Coronary artery (tissue), 2 donors: ENCODE measurements at regions not wholly inside any gene's neighbourhood (a gene's known extent, or its start where the extent isn't known, plus 50 kb on each side); places are given as distances from the start of the nearest gene placed in this dataset.

ENCODE experiments used
- DNase-seq: peaks from one replicate; pipeline ENCODE4 v3.0.0-alpha.2; 2017; ENCODE audit warnings: low spot score
- H3K27ac ChIP-seq, 2 donors: fragments of 200-600 bp; sonication (generic); one replicate each; pipeline ENCODE4 v1.5.1; 2016 to 2019
- H3K4me3 ChIP-seq: fragments of 200-600 bp; sonication (generic); 2 replicates; pipeline ENCODE4 v1.5.1; 2016; ENCODE audit warnings: mild to moderate bottlenecking, moderate library complexity
- TF ChIP-seq, protein P1 (sequence below): fragments of 200-600 bp; sonication (generic); IDR thresholded peaks from one replicate; pipeline ENCODE4 v1.5.1; 2019; ENCODE audit warnings: antibody characterized with exemption

DNA sequence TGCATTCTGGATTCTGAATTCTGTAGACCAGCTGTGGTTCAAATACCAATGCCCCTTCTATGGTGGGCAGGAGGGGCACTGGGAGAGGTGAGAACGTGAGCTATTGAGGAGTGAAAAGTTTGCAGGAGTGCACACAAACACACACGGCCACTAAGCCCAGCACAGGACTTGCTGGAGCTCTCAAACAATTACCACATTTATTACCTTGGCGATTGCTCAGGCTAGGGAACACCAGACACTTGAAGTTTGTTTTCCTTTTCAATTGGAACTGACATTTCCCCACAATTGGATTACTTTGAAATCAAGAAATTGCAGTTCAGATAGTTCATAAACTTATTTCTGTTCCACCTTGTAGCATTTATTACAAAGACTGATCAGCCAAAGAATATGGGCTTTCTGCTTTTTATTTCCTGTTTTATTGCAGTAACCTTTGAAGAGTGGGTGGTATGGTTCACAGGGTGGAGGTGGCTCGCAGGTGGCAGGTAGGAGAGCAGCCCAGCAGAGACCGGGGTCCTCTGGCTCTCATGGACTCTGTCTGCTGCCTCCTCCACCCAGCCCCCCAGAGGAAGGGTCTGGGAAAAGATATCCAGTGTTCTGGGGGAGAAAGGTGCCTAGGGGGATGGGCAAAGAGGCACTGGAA lies 429.8 kb upstream of the CCDC196 start:
- TF ChIP-seq, protein P1, sequence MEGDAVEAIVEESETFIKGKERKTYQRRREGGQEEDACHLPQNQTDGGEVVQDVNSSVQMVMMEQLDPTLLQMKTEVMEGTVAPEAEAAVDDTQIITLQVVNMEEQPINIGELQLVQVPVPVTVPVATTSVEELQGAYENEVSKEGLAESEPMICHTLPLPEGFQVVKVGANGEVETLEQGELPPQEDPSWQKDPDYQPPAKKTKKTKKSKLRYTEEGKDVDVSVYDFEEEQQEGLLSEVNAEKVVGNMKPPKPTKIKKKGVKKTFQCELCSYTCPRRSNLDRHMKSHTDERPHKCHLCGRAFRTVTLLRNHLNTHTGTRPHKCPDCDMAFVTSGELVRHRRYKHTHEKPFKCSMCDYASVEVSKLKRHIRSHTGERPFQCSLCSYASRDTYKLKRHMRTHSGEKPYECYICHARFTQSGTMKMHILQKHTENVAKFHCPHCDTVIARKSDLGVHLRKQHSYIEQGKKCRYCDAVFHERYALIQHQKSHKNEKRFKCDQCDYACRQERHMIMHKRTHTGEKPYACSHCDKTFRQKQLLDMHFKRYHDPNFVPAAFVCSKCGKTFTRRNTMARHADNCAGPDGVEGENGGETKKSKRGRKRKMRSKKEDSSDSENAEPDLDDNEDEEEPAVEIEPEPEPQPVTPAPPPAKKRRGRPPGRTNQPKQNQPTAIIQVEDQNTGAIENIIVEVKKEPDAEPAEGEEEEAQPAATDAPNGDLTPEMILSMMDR, result no peak
- Histone ChIP-seq H3K27ac (no peak overlapping the region), H3K4me3 (no peak overlapping the region)
- DNase-seq, result peak; percentile 21

DNA sequence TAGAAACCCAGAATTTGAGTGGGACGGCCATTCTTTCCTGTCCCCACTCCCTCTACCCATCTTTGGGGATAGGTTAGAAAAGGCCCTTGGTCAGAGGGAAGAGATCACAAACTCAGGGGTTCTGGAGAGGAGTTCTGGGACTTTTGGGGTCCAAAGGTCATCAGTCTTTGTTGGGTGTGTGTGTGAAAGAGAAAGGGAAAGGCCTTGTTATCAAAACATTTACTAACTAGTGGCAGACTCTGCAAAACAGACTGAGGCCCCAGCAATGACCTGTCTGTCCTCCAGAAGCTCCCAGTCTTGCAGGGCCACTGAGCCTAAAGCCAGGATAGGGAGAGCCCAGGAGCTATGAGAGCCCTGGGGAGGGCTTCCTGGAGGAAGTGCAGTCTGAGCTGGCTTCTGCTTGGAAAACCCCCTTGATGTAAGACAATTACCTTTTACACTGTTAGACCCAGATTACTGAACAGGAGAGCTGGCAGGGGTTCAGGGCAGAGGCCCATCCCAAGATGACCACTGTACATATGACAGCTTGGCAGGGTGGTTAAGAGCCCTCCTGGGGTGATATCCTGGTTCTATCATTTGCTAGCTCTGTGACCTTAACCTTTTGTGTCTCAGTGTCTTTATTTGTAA lies 429.1 kb upstream of the CCDC196 start:
- peak; percentile 7 for DNase-seq
- Histone ChIP-seq H3K4me3 (no peak overlapping the region), H3K27ac (no peak overlapping the region)
- TF ChIP-seq, protein P1, result no peak

DNA sequence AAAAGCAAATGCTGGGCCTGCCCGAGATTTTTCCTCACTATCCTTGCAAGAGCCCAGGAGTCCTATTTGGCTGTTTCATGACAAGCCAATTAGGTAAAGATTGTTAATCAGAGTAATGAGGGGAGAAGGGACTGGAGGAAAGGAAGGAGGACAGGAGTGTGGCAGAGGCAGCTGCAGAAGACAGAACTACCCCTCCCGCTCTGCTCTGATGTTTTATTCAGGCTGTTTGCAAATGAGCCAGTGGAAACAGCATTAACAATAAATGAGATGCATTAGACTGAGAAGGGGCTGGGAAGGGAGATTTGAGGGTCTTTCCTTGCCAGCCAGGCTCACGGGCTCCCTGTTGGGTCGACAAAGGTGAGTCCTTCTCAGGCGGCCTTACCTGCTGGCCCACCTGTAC lies 421.0 kb upstream of the CCDC196 start:
- Histone ChIP-seq H3K4me3 (no peak overlapping the region), H3K27ac (no peak overlapping the region)
- TF ChIP-seq, protein P1, result no peak
- no peak for DNase-seq

DNA sequence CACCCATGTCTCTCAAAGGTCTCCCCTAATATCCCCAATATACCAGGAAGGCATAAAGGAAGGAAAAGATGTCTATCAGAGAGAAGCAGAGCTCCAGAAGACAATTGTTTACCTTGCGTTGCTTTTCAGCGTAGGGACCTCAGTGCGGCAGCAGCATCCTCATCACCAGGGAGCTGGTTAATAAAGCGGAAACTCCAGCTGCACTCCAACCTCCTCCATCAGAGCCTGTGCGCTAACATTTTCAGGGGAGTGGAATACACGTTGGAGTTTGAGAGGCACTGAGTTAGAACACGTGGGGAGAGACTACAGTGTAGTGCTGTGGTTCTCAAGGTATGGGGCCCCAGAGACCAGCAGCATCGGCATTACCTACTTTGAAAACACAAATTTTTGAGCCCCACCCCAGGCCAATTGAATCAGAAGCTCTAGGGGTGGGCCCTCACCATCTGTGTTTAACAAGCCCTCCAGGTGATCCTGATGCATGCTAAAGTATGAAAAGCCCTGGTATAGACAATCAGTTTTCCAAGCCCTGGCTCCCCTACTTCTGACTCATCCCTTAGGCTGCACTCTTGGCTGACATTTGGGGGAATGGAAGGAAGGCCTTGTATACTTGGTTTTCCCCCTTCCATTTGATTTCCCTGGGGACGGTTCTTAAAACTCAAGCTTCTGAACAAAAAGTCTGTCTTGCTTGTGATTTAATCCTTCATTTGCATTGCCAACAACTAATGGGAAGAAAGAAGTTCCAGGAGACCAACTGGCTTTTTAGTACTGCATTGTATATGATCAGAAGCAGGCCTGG lies 419.0 kb upstream of the CCDC196 start:
- H3K4me3 ChIP-seq, result no peak overlapping the region
- TF ChIP-seq, protein P1, result no peak
- H3K27ac ChIP-seq, result no peak overlapping the region
- DNase-seq, result no peak

DNA sequence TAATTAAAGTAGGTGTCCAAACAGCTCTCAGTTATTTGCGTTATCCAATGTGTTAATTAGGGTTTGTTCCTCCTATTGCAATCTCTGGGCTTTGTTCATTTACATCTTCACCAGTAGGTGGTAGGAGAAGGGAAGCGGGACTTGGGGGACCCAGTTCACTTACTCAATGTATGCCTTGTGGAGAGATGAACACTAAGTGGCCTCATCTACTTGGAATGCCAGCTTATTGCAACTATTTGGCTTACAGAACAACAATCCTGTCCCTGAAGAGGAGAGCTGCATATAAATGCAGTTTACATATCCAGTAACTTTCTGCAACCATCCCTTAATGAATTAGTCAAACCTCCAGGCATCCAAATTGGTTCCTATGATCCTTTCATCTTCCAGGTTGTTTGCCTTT lies 417.1 kb upstream of the CCDC196 start:
- Histone ChIP-seq H3K4me3 (no peak overlapping the region), H3K27ac (no peak overlapping the region)
- TF ChIP-seq, protein P1, result no peak
- no peak for DNase-seq

DNA sequence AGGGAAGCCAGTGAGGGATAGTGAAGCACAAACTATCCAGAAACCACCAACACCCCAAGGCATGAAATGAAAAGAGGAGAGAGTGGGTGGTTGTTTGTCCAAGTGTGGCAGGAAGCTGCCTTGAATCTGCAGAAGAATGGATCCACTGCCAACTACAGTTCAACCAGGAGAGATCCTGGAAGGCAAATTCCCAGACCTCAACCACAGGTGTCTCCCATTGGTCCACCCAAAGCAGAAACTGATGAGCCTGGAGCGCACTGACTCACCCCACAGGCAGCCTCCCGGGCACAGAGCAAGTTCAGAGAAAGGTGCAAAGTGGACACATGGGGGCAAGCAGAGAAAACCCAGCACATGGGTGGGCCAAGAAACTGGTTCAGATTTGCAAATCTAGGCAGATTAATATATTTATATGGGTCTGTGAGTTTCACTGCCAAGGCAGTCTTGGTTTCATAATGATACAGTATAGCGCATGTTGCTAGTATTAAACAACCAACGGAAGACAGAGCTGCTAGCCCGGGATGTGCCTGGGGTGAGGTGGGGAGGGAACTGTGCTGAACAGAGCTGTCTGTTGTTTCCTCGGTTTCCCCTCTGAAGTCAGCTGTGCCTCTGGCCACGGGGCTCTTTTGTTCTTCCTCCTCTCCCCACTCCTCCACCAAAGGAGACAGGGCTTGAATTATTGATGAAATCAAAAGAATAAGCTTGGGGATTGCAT lies 416.2 kb upstream of the CCDC196 start:
- TF ChIP-seq, protein P1, result no peak
- Histone ChIP-seq H3K27ac (no peak overlapping the region), H3K4me3 (no peak overlapping the region)
- DNase-seq, result no peak
